PC-3 (cell line): ENCODE measurements at regions not wholly inside any gene's neighbourhood (a gene's known extent, or its start where the extent isn't known, plus 50 kb on each side); places are given as distances from the start of the nearest gene placed in this dataset.

Experiments used
- CTCF ChIP-seq: fragments of 300-600 bp; sonication (generic); conservative IDR thresholded peaks from 2 replicates; pipeline ENCODE4 v1.5.1; 2017; ENCODE audit warnings: antibody characterized with exemption, low read depth, mild to moderate bottlenecking, low read length
- EZH2 ChIP-seq: fragments of 300-600 bp; sonication (generic); IDR thresholded peaks from one replicate; pipeline ENCODE4 v1.6.1; 2017; ENCODE audit warnings: antibody characterized with exemption, mild to moderate bottlenecking, low read length; ENCODE audit not compliant: unreplicated experiment

GRCh38 chr9:135281151-135281550 is 193.7 kb downstream of the OLFM1 start:
- TF ChIP-seq CTCF (no peak), EZH2 (no peak)
